NCI-H146 treated with DMSO at 0.1 percent for 48 hours (cell line): ENCODE measurements at regions not wholly inside any gene's neighbourhood (a gene's known extent, or its start where the extent isn't known, plus 50 kb on each side); places are given as distances from the start of the nearest gene placed in this dataset.
"Not testable (repeated sequence)": the region's sequence is repeated elsewhere in the genome, so short reads cannot be mapped to it uniquely, and the experiment has no call there.

ENCODE experiments used
- DNase-seq: peaks from one replicate; lab custom pipeline; 2025; ENCODE audit not compliant: unreplicated experiment; lab: John Stamatoyannopoulos, UW

- DNase-seq, result no peak
These were observed 1313.2 kb downstream of the TBC1D22A start for GRCh38 chr22:48075604-48076003.

- no peak for DNase-seq
These were observed 1310.3 kb downstream of the TBC1D22A start for GRCh38 chr22:48072777-48073176.

- DNase-seq, result no peak
These were observed 1309.4 kb downstream of the TBC1D22A start for GRCh38 chr22:48071828-48072227.

- DNase-seq, result no peak
These were observed 1308.9 kb downstream of the TBC1D22A start for GRCh38 chr22:48071305-48071704.

GRCh38 chr22:48070760-48071159, 1308.3 kb downstream of the TBC1D22A start:
- DNase-seq, result no peak

GRCh38 chr22:48070083-48070482, 1307.6 kb downstream of the TBC1D22A start:
- no peak for DNase-seq

- no peak for DNase-seq
These were observed 1306.8 kb downstream of the TBC1D22A start for GRCh38 chr22:48069256-48069655.

GRCh38 chr22:48068323-48068885, 1306.0 kb downstream of the TBC1D22A start:
- DNase-seq, result no peak

- no peak for DNase-seq
These were observed 1303.4 kb downstream of the TBC1D22A start for GRCh38 chr22:48065892-48066291.

- no peak for DNase-seq
These were observed 1299.3 kb downstream of the TBC1D22A start for GRCh38 chr22:48061726-48062125.

- no peak for DNase-seq
These were observed 1297.8 kb downstream of the TBC1D22A start for GRCh38 chr22:48060266-48060665.

GRCh38 chr22:48059521-48059920, 1297.1 kb downstream of the TBC1D22A start:
- DNase-seq, result not testable (repeated sequence)

GRCh38 chr22:48057116-48057835, 1294.8 kb downstream of the TBC1D22A start:
- no peak for DNase-seq

GRCh38 chr22:48055827-48056226, 1293.4 kb downstream of the TBC1D22A start:
- DNase-seq, result no peak

- no peak for DNase-seq
These were observed 1292.7 kb downstream of the TBC1D22A start for GRCh38 chr22:48055185-48055584.

GRCh38 chr22:48054596-48054995, 1292.1 kb downstream of the TBC1D22A start:
- DNase-seq, result no peak

GRCh38 chr22:48053973-48054372, 1291.5 kb downstream of the TBC1D22A start:
- no peak for DNase-seq

GRCh38 chr22:48053486-48053885, 1291.0 kb downstream of the TBC1D22A start:
- DNase-seq, result no peak

GRCh38 chr22:48052621-48052890, 1290.1 kb downstream of the TBC1D22A start:
- no peak for DNase-seq

GRCh38 chr22:48051796-48052620, 1289.6 kb downstream of the TBC1D22A start:
- DNase-seq, result no peak

- DNase-seq, result no peak
These were observed 1288.4 kb downstream of the TBC1D22A start for GRCh38 chr22:48050836-48051235.

- no peak for DNase-seq
These were observed 1286.7 kb downstream of the TBC1D22A start for GRCh38 chr22:48049116-48049515.
